Mammary epithelial cell (primary cell): ENCODE measurements at regions not wholly inside any gene's neighbourhood (a gene's known extent, or its start where the extent isn't known, plus 50 kb on each side); places are given as distances from the start of the nearest gene placed in this dataset.

Source experiments
- CTCF ChIP-seq, 2 donors: IDR thresholded peaks in 1 of 2; conservative IDR thresholded peaks in 1 of 2; 2 replicates each; pipeline ENCODE4 v1.5.1; 2011 to 2012; ENCODE audit warnings: inconsistent platforms in 2 of 2, low read length in 2 of 2, mild to moderate bottlenecking in 2 of 2, control low read depth in 1 of 2, low read depth in 1 of 2; ENCODE audit not compliant: insufficient read depth in 1 of 2; ENCODE audit errors: extremely low read depth in 1 of 2
- EZH2 ChIP-seq: IDR thresholded peaks from 2 replicates; pipeline ENCODE4 v1.6.1; 2012; ENCODE audit warnings: low read length, inconsistent platforms, borderline replicate concordance

- TF ChIP-seq CTCF (conservative IDR thresholded peaks at IDR 0.05 in 1 of 2, IDR thresholded peaks at IDR 0.05 in 1 of 2; ENCODE audit: extremely low read depth in 1 of 2, insufficient read depth in 1 of 2, low read depth in 1 of 2, low read length in 2 of 2) (no peak), EZH2 (no peak)
Observed at GRCh38 chr3:90007778-90008499, 900.5 kb downstream of the EPHA3 start.
